Activated naive CD4-positive, alpha-beta T cell treated with anti-CD3 and anti-CD28 coated beads for 36 hours (primary cell): ENCODE measurements at regions not wholly inside any gene's neighbourhood (a gene's known extent, or its start where the extent isn't known, plus 50 kb on each side); places are given as distances from the start of the nearest gene placed in this dataset.
"Not testable (repeated sequence)": the region's sequence is repeated elsewhere in the genome, so short reads cannot be mapped to it uniquely, and the experiment has no call there.

Experiments
- CTCF ChIA-PET: fragments of 350-600 bp; sonication (Branson Sonifier 250); formaldehyde crosslinking; loops from one replicate; lab custom pipeline; 2021; ENCODE audit warnings: antibody characterized with exemption; lab: Charles Lee
- DNase-seq: peaks from one replicate; pipeline ENCODE4 v3.0.0-alpha.2; 2020
- H3K27ac Mint-ChIP-seq: one replicate; pipeline ENCODE4 v1.8.0; 2021; ENCODE audit warnings: mild to moderate bottlenecking, mixed read lengths
- H3K27me3 Mint-ChIP-seq: one replicate; pipeline ENCODE4 v1.8.0; 2021; ENCODE audit warnings: low read depth, mixed read lengths
- H3K36me3 Mint-ChIP-seq: one replicate; pipeline ENCODE4 v1.8.0; 2021; ENCODE audit warnings: low read depth, mixed read lengths
- H3K4me1 Mint-ChIP-seq: one replicate; pipeline ENCODE4 v1.8.0; 2021; ENCODE audit warnings: low read depth, mixed read lengths
- H3K4me3 Mint-ChIP-seq: one replicate; pipeline ENCODE4 v1.8.0; 2021; ENCODE audit warnings: mild to moderate bottlenecking, moderate library complexity, mixed read lengths
- H3K9me3 Mint-ChIP-seq: one replicate; pipeline ENCODE4 v1.8.0; 2021; ENCODE audit warnings: mixed read lengths
- intact Hi-C: fragments of 100-400 bp; cut with micrococcal nuclease; formaldehyde crosslinking; loops from one replicate; pipeline ENCODE4 v1.15.1; 2023

GRCh38 chr3:187843654-187844053 lies 98.4 kb upstream of the BCL6 start:
- H3K36me3 Mint-ChIP-seq, result no peaks in the 10 kb centered on the region
- H3K27me3 Mint-ChIP-seq, result peaks cover 5% of the 10 kb centered on the region
- H3K27ac Mint-ChIP-seq, result no peak overlapping the region
- H3K4me1 Mint-ChIP-seq, result no peaks in the 10 kb centered on the region
- CTCF ChIA-PET, result no interaction called here
- H3K9me3 Mint-ChIP-seq, result no peaks in the 10 kb centered on the region
- no peak for DNase-seq
- no peak overlapping the region for H3K4me3 Mint-ChIP-seq
- intact Hi-C loops, result no loop called here

GRCh38 chr3:187844708-187845107 lies 99.4 kb upstream of the BCL6 start:
- no peaks in the 10 kb centered on the region for H3K36me3 Mint-ChIP-seq
- H3K4me1 Mint-ChIP-seq, result no peaks in the 10 kb centered on the region
- H3K4me3 Mint-ChIP-seq, result no peak overlapping the region
- peaks cover 2% of the 10 kb centered on the region for H3K27me3 Mint-ChIP-seq
- H3K9me3 Mint-ChIP-seq, result no peaks in the 10 kb centered on the region
- intact Hi-C loops, result no loop called here
- DNase-seq, result no peak
- no peak overlapping the region for H3K27ac Mint-ChIP-seq
- CTCF ChIA-PET, result no interaction called here

GRCh38 chr3:187845826-187846225 lies 100.6 kb upstream of the BCL6 start:
- H3K27ac Mint-ChIP-seq, result no peak overlapping the region
- DNase-seq, result no peak
- H3K36me3 Mint-ChIP-seq, result no peaks in the 10 kb centered on the region
- no peak overlapping the region for H3K4me3 Mint-ChIP-seq
- peaks cover 3% of the 10 kb centered on the region for H3K9me3 Mint-ChIP-seq
- H3K4me1 Mint-ChIP-seq, result no peaks in the 10 kb centered on the region
- intact Hi-C loops, result no loop called here
- CTCF ChIA-PET, result no interaction called here
- peaks cover 2% of the 10 kb centered on the region for H3K27me3 Mint-ChIP-seq

DNA sequence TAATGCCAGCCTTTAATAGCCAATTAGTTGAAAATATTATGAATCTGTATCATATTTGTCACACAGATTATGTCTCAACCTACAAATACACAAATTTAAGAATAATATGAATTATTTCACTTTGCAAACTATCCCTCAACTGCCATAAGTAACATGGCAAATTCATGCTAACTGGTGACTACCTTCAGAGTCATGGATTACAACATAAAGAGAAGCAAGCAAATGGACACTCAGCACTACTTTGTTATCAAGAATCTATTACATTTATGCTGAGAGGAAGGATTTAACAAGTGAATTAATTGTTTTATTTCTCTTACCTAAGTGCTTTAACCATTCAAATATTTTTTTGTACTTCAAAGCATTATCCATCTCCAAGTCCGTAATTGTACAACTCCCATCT lies 103.1 kb upstream of the BCL6 start:
- peaks cover 22% of the 10 kb centered on the region for H3K9me3 Mint-ChIP-seq
- CTCF ChIA-PET, result interaction anchor here (0.6 kb wide), 1 partner anchor 100 kb away, joined by 3 read pairs; no protein-coding TSS in a partner anchor
- H3K4me1 Mint-ChIP-seq, result peaks cover 5% of the 10 kb centered on the region
- peaks cover 2% of the 10 kb centered on the region for H3K27me3 Mint-ChIP-seq
- H3K4me3 Mint-ChIP-seq, result no peak overlapping the region
- H3K27ac Mint-ChIP-seq, result no peak overlapping the region
- intact Hi-C loops, result no loop called here
- DNase-seq, result no peak
- no peaks in the 10 kb centered on the region for H3K36me3 Mint-ChIP-seq

DNA sequence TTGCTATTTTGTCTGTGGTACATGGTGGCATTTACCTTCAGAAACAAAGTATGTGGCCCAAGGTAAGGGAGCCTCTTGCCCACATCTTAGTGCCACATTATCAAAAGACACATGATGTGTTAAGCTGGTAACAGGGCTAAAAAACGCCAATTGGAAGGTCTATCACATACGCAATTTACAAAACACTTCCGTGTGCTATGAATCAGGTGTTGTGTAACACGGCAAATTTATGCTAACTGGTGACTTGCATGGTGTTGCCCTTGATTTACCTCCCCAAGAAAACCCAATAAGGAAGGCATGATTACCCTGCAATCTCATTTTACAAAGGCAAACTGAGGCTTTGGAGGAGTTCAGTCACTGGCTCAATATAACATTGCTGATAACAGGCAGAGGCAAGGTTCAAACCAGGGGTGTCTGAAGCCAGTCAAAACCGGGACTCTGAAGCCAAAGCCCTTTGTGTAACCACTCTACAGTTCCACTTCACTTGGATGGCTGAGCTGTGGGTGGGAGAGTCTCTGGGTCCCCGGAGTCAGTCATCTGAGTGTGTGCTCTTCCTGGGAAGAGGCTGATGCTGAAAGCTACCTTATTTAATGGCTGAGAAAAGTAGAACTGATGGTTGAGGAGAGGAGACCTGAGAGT lies 103.9 kb upstream of the BCL6 start:
- Mint-ChIP-seq H3K4me1 (peaks cover 5% of the 10 kb centered on the region), H3K27ac (no peak overlapping the region), H3K4me3 (no peak overlapping the region), H3K36me3 (no peaks in the 10 kb centered on the region), H3K27me3 (peaks cover 2% of the 10 kb centered on the region), H3K9me3 (peaks cover 22% of the 10 kb centered on the region)
- CTCF ChIA-PET, result no interaction called here
- intact Hi-C loops, result no loop called here
- no peak for DNase-seq

DNA sequence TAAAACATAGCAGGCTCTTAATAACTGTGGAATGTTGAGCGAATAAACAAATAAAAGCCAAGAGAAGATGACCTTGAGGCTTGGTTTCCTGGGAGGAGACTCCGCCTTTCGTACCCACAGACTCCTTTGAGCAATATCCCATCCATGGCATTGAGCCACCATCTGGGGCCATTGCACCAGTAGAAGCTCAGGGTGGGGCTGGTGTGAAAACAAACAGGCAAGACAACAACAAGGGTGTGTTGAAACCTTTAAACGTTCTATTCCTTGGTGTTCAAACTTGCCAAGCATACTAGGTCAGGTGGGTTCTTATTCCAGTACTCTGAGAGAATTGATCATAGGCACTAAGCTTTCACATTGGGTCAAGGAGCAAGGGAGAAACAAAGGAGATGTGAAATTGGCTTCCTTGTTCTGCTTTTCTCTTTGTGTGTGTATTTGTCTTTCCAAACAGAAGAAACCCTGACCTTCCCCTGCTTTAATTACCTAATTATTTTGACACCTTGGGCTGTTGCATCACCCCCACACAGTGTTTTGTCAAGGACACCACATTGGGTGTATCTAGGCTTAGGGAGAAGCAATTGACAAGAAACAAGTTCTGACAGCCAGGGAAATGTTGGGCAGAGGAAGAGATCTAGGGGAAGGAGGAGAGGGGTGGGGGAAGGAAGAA lies 105.1 kb upstream of the BCL6 start:
- Mint-ChIP-seq H3K27ac (no peak overlapping the region), H3K36me3 (no peaks in the 10 kb centered on the region), H3K9me3 (peaks cover 22% of the 10 kb centered on the region), H3K4me1 (peaks cover 5% of the 10 kb centered on the region), H3K4me3 (no peak overlapping the region), H3K27me3 (no peaks in the 10 kb centered on the region)
- CTCF ChIA-PET, result no interaction called here
- intact Hi-C loops, result no loop called here
- DNase-seq, result no peak

DNA sequence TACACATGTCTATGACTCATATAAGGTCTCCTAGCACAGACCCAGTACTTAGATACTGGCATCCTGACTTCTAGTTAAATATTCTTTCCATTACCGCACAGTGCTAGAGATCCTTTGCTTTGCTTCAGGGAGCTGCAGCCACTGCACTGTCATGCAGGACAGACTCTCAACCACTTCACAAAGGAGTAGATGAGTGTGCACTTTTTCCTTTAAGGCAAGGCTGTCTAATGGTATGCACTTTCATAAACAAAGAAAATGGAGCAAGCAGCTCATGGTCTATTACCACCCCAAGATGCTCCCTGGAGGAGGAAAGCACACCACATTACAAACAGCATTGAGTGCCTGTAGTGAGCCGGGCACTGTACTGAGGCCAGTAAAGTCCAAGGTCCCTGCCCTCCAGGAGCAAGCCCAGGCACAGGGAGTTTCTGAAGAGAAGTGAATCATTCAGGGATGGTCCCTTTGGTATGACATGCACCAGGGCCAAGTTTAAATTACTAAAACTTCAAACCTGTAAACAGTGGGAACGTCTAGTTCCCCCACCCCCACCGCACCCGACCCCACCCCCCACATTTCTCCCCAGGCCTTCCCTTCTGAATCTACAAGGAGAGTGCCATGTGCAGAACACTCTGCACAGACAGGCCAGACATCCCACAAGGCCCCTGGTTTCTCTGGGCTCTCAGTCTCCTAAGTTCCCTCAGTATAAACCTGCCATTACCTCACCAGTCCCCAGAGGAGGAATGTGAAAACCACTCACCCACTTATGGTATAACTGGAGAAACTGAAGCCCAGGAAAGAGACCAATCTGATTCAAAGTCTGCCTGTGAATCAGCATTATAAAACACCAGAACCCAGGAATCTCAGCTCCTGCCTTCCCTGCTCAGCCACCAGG lies 107.8 kb upstream of the BCL6 start:
- Mint-ChIP-seq H3K9me3 (peaks cover 22% of the 10 kb centered on the region), H3K27me3 (no peaks in the 10 kb centered on the region), H3K4me1 (peaks cover 5% of the 10 kb centered on the region), H3K27ac (no peak overlapping the region), H3K4me3 (no peak overlapping the region), H3K36me3 (no peaks in the 10 kb centered on the region)
- intact Hi-C loops, result no loop called here
- CTCF ChIA-PET, result no interaction called here
- DNase-seq, result no peak

- H3K4me3 Mint-ChIP-seq, result no peak overlapping the region
- DNase-seq, result no peak
- no peaks in the 10 kb centered on the region for H3K27me3 Mint-ChIP-seq
- intact Hi-C loops, result no loop called here
- H3K36me3 Mint-ChIP-seq, result no peaks in the 10 kb centered on the region
- H3K9me3 Mint-ChIP-seq, result peaks cover 24% of the 10 kb centered on the region
- H3K4me1 Mint-ChIP-seq, result peaks cover 5% of the 10 kb centered on the region
- CTCF ChIA-PET, result no interaction called here
- no peak overlapping the region for H3K27ac Mint-ChIP-seq
Observed at GRCh38 chr3:187855131-187855530, 109.9 kb upstream of the BCL6 start.

GRCh38 chr3:187856555-187856954 lies 111.3 kb upstream of the BCL6 start:
- H3K4me3 Mint-ChIP-seq, result no peak overlapping the region
- intact Hi-C loops, result no loop called here
- no peaks in the 10 kb centered on the region for H3K27me3 Mint-ChIP-seq
- peaks cover 25% of the 10 kb centered on the region for H3K9me3 Mint-ChIP-seq
- no peak overlapping the region for H3K27ac Mint-ChIP-seq
- H3K36me3 Mint-ChIP-seq, result peaks cover 6% of the 10 kb centered on the region
- CTCF ChIA-PET, result no interaction called here
- DNase-seq, result no peak
- peaks cover 5% of the 10 kb centered on the region for H3K4me1 Mint-ChIP-seq

GRCh38 chr3:187858041-187858440 lies 112.8 kb upstream of the BCL6 start:
- H3K9me3 Mint-ChIP-seq, result peaks cover 15% of the 10 kb centered on the region
- CTCF ChIA-PET, result no interaction called here
- no peak overlapping the region for H3K27ac Mint-ChIP-seq
- intact Hi-C loops, result no loop called here
- H3K4me3 Mint-ChIP-seq, result no peak overlapping the region
- peaks cover 6% of the 10 kb centered on the region for H3K36me3 Mint-ChIP-seq
- H3K4me1 Mint-ChIP-seq, result peaks cover 2% of the 10 kb centered on the region
- no peaks in the 10 kb centered on the region for H3K27me3 Mint-ChIP-seq
- no peak for DNase-seq

- H3K4me1 Mint-ChIP-seq, result no peaks in the 10 kb centered on the region
- peaks cover 6% of the 10 kb centered on the region for H3K36me3 Mint-ChIP-seq
- intact Hi-C loops, result no loop called here
- H3K27me3 Mint-ChIP-seq, result no peaks in the 10 kb centered on the region
- peaks cover 15% of the 10 kb centered on the region for H3K9me3 Mint-ChIP-seq
- no peak overlapping the region for H3K27ac Mint-ChIP-seq
- no peak overlapping the region for H3K4me3 Mint-ChIP-seq
- CTCF ChIA-PET, result no interaction called here
- no peak for DNase-seq
Observed at GRCh38 chr3:187858711-187859110, 113.4 kb upstream of the BCL6 start.

DNA sequence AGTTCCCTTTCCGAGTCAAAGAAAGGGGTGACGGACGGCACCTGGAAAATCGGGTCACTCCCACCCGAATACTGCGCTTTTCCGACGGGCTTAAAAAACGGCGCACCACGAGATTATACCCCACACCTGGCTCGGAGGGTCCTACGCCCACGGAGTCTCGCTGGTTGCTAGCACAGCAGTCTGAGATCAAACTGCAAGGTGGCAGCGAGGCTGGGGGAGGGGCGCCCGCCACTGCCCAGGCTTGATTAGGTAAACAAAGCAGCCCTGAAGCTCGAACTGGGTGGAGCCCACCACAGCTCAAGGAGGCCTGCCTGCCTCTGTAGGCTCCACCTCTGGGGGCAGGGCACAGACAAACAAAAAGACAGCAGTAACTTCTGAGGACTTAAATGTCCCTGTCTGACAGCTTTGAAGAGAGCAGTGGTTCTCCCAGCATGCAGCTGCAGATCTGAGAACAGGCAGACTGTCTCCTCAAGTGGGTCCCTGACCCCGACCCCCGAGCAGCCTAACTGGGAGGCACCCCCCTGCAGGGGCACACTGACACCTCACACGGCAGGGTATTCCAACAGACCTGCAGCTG lies 117.5 kb upstream of the BCL6 start:
- H3K4me3 Mint-ChIP-seq, CTCF ChIA-PET, H3K4me1 Mint-ChIP-seq, DNase-seq, H3K27me3 Mint-ChIP-seq, H3K36me3 Mint-ChIP-seq, H3K27ac Mint-ChIP-seq, intact Hi-C loops: not testable (repeated sequence)
- H3K9me3 Mint-ChIP-seq, result peaks cover 15% of the 10 kb centered on the region
